Central memory CD8-positive, alpha-beta T cell (primary cell): ENCODE measurements at regions not wholly inside any gene's neighbourhood (a gene's known extent, or its start where the extent isn't known, plus 50 kb on each side); places are given as distances from the start of the nearest gene placed in this dataset.

Source experiments
- ATAC-seq: fragments of 150-1000 bp; cut with Tn5 transposase; replicated peaks from 2 replicates; pipeline ENCODE4 v1.10.0; 2022; ENCODE audit warnings: mild to moderate bottlenecking, moderate FRiP score, moderate number of reproducible peaks; ENCODE audit not compliant: poor library complexity, severe bottlenecking; ENCODE audit errors: extremely low read depth
- DNase-seq, 2 donors: peaks; one replicate each; pipeline ENCODE4 v3.0.0; 2021; ENCODE audit warnings: low spot score in 2 of 2
- H3K27ac Mint-ChIP-seq: one replicate; pipeline ENCODE4 v1.8.0; 2022; ENCODE audit warnings: low read depth, mild to moderate bottlenecking, moderate library complexity, mixed read lengths
- H3K27me3 Mint-ChIP-seq: one replicate; pipeline ENCODE4 v1.8.0; 2022; ENCODE audit warnings: mixed read lengths
- H3K36me3 Mint-ChIP-seq: one replicate; pipeline ENCODE4 v1.8.0; 2022; ENCODE audit warnings: mild to moderate bottlenecking, moderate library complexity, mixed read lengths; ENCODE audit not compliant: insufficient read depth
- H3K4me1 Mint-ChIP-seq: one replicate; pipeline ENCODE4 v1.8.0; 2022; ENCODE audit warnings: mixed read lengths
- H3K4me3 Mint-ChIP-seq: one replicate; pipeline ENCODE4 v1.8.0; 2022; ENCODE audit warnings: mild to moderate bottlenecking, moderate library complexity, mixed read lengths
- H3K9me3 Mint-ChIP-seq: one replicate; pipeline ENCODE4 v1.8.0; 2022; ENCODE audit warnings: mixed read lengths

DNA sequence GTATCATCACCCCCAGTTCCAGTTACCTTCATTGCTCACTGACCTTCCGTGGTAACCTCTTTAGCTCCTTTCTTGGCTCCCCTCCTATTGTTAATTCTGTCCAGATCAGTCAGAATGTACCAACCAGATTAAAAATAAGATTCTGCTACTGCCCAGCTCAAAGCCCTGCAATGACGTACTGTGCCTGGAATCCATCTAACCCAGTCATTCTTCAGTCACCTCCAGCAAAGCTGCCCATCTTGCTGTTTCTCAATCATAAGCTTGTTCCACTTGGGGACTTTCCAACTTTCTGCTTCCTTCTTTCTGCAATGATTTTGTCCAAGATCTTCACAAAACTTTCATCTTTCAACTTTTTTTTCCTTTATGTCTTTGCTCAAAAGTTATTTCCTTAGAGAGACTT lies 512.0 kb upstream of the ZNF385D start:
- no peak for DNase-seq
- Mint-ChIP-seq H3K36me3 (no peaks in the 10 kb centered on the region), H3K27ac (no peak overlapping the region), H3K4me1 (no peaks in the 10 kb centered on the region), H3K4me3 (no peak overlapping the region), H3K27me3 (no peaks in the 10 kb centered on the region), H3K9me3 (peaks cover 22% of the 10 kb centered on the region)
- no peak for ATAC-seq

DNA sequence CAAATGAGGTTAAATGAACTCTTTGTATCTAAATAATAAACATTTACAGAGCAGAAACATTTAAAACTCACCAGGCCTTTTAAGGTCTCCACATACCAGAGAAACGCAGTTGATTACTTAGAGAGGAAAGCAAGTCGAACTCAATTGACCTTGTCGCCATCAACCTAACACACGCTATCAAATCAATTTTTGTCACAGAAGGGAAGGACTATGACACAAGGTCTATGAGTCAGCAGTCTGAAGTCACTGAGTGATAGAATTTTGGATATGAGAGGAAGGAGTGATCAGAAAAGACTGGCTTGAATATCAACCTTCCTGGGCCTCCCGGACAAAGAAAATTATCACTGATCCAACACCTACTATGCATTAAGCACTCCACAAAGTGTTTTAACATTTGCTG lies 514.4 kb upstream of the ZNF385D start:
- Mint-ChIP-seq H3K36me3 (no peaks in the 10 kb centered on the region), H3K9me3 (peaks cover 34% of the 10 kb centered on the region), H3K4me1 (no peaks in the 10 kb centered on the region), H3K27me3 (no peaks in the 10 kb centered on the region), H3K27ac (no peak overlapping the region), H3K4me3 (no peak overlapping the region)
- no peak for ATAC-seq
- no peak for DNase-seq

DNA sequence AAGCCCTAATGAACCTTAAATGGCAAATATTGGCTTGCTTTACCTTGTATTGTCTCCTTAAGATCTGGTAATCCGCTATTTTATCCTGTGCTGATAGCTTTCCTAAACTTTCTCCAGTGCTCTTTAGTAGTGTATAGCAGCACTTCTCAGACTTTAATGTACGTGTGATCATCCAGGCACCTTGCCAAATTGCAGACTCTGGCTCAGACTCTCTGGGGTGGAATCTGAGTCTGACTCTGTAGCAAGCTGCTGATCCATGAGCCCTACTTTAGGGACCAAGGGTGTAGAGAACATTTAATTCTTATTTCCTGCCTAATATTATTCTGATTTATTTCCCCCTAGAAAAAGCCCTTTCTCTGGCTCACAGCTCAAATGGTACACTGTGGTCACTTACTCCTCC lies 518.8 kb upstream of the ZNF385D start:
- DNase-seq, result no peak
- H3K4me1 Mint-ChIP-seq, result no peaks in the 10 kb centered on the region

DNA sequence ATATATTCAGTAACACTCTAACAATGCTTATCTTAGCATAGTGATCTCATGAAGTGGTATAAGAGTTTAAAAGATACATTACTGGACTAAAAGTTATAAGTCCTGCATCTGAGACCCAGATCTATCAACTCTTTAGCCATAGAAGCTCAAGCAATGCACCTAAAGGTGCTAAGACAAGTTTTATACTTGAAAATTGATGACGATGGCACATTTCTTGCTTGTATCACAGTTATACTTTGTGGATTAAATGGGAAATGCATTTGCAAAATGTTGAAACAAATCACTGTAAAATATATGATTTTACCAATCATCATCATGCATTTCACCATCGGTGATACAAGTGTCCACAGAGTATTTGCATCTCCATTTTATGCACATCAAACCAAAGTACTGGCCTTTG lies 525.3 kb upstream of the ZNF385D start:
- H3K36me3 Mint-ChIP-seq, result peaks cover 2% of the 10 kb centered on the region
- no peaks in the 10 kb centered on the region for H3K4me1 Mint-ChIP-seq
- no peak for ATAC-seq
- H3K4me3 Mint-ChIP-seq, result no peak overlapping the region
- no peak overlapping the region for H3K27ac Mint-ChIP-seq
- H3K27me3 Mint-ChIP-seq, result no peaks in the 10 kb centered on the region
- peaks cover 17% of the 10 kb centered on the region for H3K9me3 Mint-ChIP-seq
- no peak for DNase-seq

More for the DNA sequence above, 518.8 kb upstream of the ZNF385D start:
- H3K27me3 Mint-ChIP-seq, result no peaks in the 10 kb centered on the region
- no peak overlapping the region for H3K4me3 Mint-ChIP-seq
- H3K27ac Mint-ChIP-seq, result no peak overlapping the region
- no peak for ATAC-seq
- no peaks in the 10 kb centered on the region for H3K36me3 Mint-ChIP-seq
- peaks cover 14% of the 10 kb centered on the region for H3K9me3 Mint-ChIP-seq

DNA sequence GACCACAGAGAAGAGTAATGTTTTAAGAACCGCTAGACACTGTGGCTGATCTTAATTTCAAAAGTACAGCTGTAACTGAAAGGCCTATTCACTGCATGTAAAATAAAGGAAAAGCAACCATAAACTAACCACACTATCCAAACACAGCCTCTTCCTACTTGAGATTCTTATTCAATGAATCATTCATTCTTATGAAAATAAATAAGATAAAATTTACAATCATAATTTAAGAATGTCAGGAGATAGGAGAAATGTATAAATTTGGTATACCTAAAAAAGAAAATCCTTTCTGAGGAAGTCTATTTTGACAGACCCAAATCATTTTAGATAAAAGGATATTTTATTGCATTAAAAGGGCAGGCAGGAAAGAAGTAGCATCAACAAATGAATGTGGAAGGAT lies 533.5 kb upstream of the ZNF385D start:
- DNase-seq (no peak), ATAC-seq (no peak)
- H3K27ac Mint-ChIP-seq, result no peak overlapping the region
- H3K9me3 Mint-ChIP-seq, result peaks cover 43% of the 10 kb centered on the region
- peaks cover 2% of the 10 kb centered on the region for H3K36me3 Mint-ChIP-seq
- no peaks in the 10 kb centered on the region for H3K27me3 Mint-ChIP-seq
- H3K4me3 Mint-ChIP-seq, result no peak overlapping the region
- H3K4me1 Mint-ChIP-seq, result no peaks in the 10 kb centered on the region

- peaks cover 22% of the 10 kb centered on the region for H3K9me3 Mint-ChIP-seq
- no peaks in the 10 kb centered on the region for H3K27me3 Mint-ChIP-seq
- ATAC-seq (no peak), DNase-seq (no peak)
- no peaks in the 10 kb centered on the region for H3K36me3 Mint-ChIP-seq
- no peak overlapping the region for H3K27ac Mint-ChIP-seq
- H3K4me1 Mint-ChIP-seq, result no peaks in the 10 kb centered on the region
- no peak overlapping the region for H3K4me3 Mint-ChIP-seq
Measured at GRCh38 chr3:22288756-22289155, 537.7 kb upstream of the ZNF385D start.

- Mint-ChIP-seq H3K4me1 (no peaks in the 10 kb centered on the region), H3K36me3 (no peaks in the 10 kb centered on the region), H3K27me3 (no peaks in the 10 kb centered on the region), H3K9me3 (peaks cover 13% of the 10 kb centered on the region), H3K27ac (no peak overlapping the region), H3K4me3 (no peak overlapping the region)
- DNase-seq (no peak), ATAC-seq (no peak)
Measured at GRCh38 chr3:22292681-22293080, 541.7 kb upstream of the ZNF385D start.

DNA sequence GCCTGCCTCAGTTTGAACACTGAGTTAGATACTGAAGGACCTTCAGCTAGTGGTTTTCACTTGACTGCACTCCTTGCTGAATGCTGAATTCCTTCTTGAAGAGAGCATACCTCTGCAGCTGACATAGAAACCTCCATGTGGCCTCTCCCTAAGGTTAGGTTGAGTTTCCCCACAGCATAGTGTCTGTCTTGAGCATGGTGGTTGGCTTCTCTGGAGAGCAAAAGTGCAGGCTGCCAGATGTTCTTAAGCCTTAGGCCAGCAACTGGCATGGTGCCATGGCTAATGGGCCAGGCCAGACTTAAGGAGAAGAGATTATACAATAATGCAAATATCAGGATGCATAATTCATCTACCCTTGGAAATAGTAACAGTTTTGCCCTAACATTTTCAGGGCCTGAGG lies 545.6 kb upstream of the ZNF385D start:
- H3K36me3 Mint-ChIP-seq, result no peaks in the 10 kb centered on the region
- DNase-seq, result no peak
- H3K27ac Mint-ChIP-seq, result no peak overlapping the region
- ATAC-seq, result no peak
- peaks cover 9% of the 10 kb centered on the region for H3K9me3 Mint-ChIP-seq
- H3K4me1 Mint-ChIP-seq, result no peaks in the 10 kb centered on the region
- no peak overlapping the region for H3K4me3 Mint-ChIP-seq
- no peaks in the 10 kb centered on the region for H3K27me3 Mint-ChIP-seq

DNA sequence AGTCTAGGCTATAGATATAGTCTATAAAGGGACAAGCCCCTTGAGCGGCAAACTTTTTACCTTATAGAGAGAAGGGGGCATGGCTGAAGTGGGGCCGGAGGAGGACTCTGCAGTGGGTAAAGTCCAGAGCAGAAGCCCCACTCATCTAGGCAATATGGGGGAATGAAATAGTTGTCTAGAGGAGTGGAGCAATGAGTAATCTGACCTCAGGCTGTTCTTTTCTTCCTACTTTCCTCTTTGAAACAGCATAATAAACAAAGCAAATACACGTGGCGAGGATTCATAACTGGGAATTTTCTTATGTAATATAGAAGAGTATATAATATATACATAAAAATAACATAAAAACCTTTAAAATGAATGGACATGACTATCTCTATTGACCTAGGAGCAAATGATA lies 546.4 kb upstream of the ZNF385D start:
- Mint-ChIP-seq H3K36me3 (no peaks in the 10 kb centered on the region), H3K4me1 (no peaks in the 10 kb centered on the region), H3K27me3 (no peaks in the 10 kb centered on the region), H3K27ac (no peak overlapping the region), H3K4me3 (no peak overlapping the region), H3K9me3 (peaks cover 9% of the 10 kb centered on the region)
- ATAC-seq, result no peak
- DNase-seq, result no peak

DNA sequence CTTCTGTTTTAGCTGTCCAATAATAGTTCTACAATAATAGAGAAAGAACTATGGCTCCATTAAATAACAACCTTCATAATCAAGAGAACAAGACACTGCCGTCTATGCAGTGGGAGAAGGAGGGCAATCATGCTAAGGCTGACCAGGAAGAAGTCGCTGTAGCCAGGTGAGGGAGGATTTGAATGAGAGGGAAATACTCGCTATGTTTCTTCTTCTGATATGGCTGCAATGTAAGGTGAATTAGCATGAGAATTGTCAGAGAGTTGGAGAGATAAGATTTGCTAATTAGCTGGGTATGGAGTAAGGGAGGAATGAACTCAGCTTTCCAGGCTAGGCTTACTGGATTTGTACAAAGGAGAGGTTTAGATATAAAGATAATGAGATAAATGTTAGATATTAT lies 555.4 kb upstream of the ZNF385D start:
- Mint-ChIP-seq H3K9me3 (peaks cover 13% of the 10 kb centered on the region), H3K27ac (no peak overlapping the region), H3K4me1 (no peaks in the 10 kb centered on the region), H3K36me3 (no peaks in the 10 kb centered on the region), H3K4me3 (no peak overlapping the region), H3K27me3 (no peaks in the 10 kb centered on the region)
- DNase-seq, result no peak
- no peak for ATAC-seq

GRCh38 chr3:22308871-22309270 lies 557.9 kb upstream of the ZNF385D start:
- Mint-ChIP-seq H3K4me3 (no peak overlapping the region), H3K9me3 (peaks cover 11% of the 10 kb centered on the region)
- no peak for ATAC-seq

GRCh38 chr3:22315925-22316324 lies 564.9 kb upstream of the ZNF385D start:
- peaks cover 22% of the 10 kb centered on the region for H3K9me3 Mint-ChIP-seq
- no peaks in the 10 kb centered on the region for H3K4me1 Mint-ChIP-seq
- DNase-seq (no peak), ATAC-seq (no peak)
- no peak overlapping the region for H3K4me3 Mint-ChIP-seq
- no peaks in the 10 kb centered on the region for H3K36me3 Mint-ChIP-seq
- H3K27ac Mint-ChIP-seq, result no peak overlapping the region
- no peaks in the 10 kb centered on the region for H3K27me3 Mint-ChIP-seq

More at GRCh38 chr3:22308871-22309270, 557.9 kb upstream of the ZNF385D start:
- H3K36me3 Mint-ChIP-seq, result no peaks in the 10 kb centered on the region
- H3K27me3 Mint-ChIP-seq, result no peaks in the 10 kb centered on the region
- H3K4me1 Mint-ChIP-seq, result no peaks in the 10 kb centered on the region
- DNase-seq, result no peak
- H3K27ac Mint-ChIP-seq, result no peak overlapping the region

- DNase-seq, result no peak
- H3K4me1 Mint-ChIP-seq, result no peaks in the 10 kb centered on the region
- no peak for ATAC-seq
- no peaks in the 10 kb centered on the region for H3K36me3 Mint-ChIP-seq
- peaks cover 27% of the 10 kb centered on the region for H3K9me3 Mint-ChIP-seq
- H3K27me3 Mint-ChIP-seq, result no peaks in the 10 kb centered on the region
- no peak overlapping the region for H3K4me3 Mint-ChIP-seq
- H3K27ac Mint-ChIP-seq, result no peak overlapping the region
Measured at GRCh38 chr3:22318325-22318724, 567.3 kb upstream of the ZNF385D start.

DNA sequence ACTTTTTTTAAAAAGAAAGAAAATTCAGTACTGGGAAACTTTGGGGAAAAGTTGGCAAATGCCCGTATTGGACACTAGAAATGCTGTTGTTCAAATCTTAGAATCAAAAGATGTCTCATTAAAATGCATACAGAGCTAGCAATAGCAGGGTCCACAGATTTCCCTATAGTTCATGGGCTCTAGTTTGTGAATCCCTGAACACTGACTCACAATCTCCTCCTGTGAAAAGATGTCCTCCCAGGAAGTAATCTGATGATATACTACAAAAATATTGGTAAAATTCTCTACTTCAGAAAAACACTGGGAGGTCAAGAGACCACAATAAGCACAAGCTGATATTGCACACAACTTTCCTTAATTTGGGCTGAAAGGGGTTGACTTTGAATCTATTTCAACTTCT lies 568.4 kb upstream of the ZNF385D start:
- DNase-seq, result no peak
- H3K36me3 Mint-ChIP-seq, result no peaks in the 10 kb centered on the region
- H3K27ac Mint-ChIP-seq, result no peak overlapping the region
- no peaks in the 10 kb centered on the region for H3K27me3 Mint-ChIP-seq
- no peak for ATAC-seq
- peaks cover 29% of the 10 kb centered on the region for H3K9me3 Mint-ChIP-seq
- H3K4me1 Mint-ChIP-seq, result no peaks in the 10 kb centered on the region
- H3K4me3 Mint-ChIP-seq, result no peak overlapping the region
